Mucosa of descending colon (tissue), 3 donors: ENCODE measurements at regions not wholly inside any gene's neighbourhood (a gene's known extent, or its start where the extent isn't known, plus 50 kb on each side); places are given as distances from the start of the nearest gene placed in this dataset.
"Not testable (repeated sequence)": the region's sequence is repeated elsewhere in the genome, so short reads cannot be mapped to it uniquely, and the experiment has no call there.

Experiments used
- ATAC-seq: fragments of 200-7000 bp; cut with Tn5 transposase; one replicate; pipeline ENCODE4 v1.9.1; 2020; ENCODE audit warnings: mild to moderate bottlenecking, moderate library complexity
- DNase-seq, 3 donors: peaks; one replicate each; pipeline ENCODE4 v3.0.0-alpha.2; 2020
- H3K36me3 ChIP-seq: fragments of 200-600 bp; one replicate; pipeline ENCODE4 v1.8.0; 2021; ENCODE audit warnings: low read depth, mild to moderate bottlenecking
- H3K4me1 ChIP-seq: fragments of 200-600 bp; one replicate; pipeline ENCODE4 v1.8.0; 2021; ENCODE audit warnings: low read depth, mild to moderate bottlenecking
- H3K4me3 ChIP-seq: fragments of 200-600 bp; one replicate; pipeline ENCODE4 v1.8.0; 2021; ENCODE audit warnings: mild to moderate bottlenecking
- H3K9me3 ChIP-seq: fragments of 200-600 bp; one replicate; pipeline ENCODE4 v1.8.0; 2021; ENCODE audit warnings: mild to moderate bottlenecking
- intact Hi-C, 2 donors: fragments of 100-400 bp; cut with DNase I in 1 of 2; cut with micrococcal nuclease in 1 of 2; formaldehyde crosslinking; loops; one replicate each; pipeline versions ENCODE4 v1.11.0 to v1.11.1; 2022; cut with DNase I, micrococcal nuclease
- TF ChIP-seq, protein P1 (sequence below): fragments of 200-600 bp; IDR thresholded peaks from one replicate; pipeline ENCODE4 v1.8.0; 2022; ENCODE audit warnings: antibody characterized with exemption, mild to moderate bottlenecking
- donor health status: DM: no; HTN: no; CAD: no; lungs with moderate emphysema.
- donor health status: DM: no; HTN: no; CAD: no.
- donor health status: DM: no; HTN: yes; CAD: no.

- Histone ChIP-seq H3K4me3 (no peak overlapping the region), H3K36me3 (no peaks in the 10 kb centered on the region), H3K9me3 (no peaks in the 10 kb centered on the region), H3K4me1 (no peaks in the 10 kb centered on the region)
- intact Hi-C loops: no loop called here
- no peak for DNase-seq
- TF ChIP-seq, protein P1, sequence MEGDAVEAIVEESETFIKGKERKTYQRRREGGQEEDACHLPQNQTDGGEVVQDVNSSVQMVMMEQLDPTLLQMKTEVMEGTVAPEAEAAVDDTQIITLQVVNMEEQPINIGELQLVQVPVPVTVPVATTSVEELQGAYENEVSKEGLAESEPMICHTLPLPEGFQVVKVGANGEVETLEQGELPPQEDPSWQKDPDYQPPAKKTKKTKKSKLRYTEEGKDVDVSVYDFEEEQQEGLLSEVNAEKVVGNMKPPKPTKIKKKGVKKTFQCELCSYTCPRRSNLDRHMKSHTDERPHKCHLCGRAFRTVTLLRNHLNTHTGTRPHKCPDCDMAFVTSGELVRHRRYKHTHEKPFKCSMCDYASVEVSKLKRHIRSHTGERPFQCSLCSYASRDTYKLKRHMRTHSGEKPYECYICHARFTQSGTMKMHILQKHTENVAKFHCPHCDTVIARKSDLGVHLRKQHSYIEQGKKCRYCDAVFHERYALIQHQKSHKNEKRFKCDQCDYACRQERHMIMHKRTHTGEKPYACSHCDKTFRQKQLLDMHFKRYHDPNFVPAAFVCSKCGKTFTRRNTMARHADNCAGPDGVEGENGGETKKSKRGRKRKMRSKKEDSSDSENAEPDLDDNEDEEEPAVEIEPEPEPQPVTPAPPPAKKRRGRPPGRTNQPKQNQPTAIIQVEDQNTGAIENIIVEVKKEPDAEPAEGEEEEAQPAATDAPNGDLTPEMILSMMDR: no peak
- ATAC-seq: no peak
Measured at GRCh38 chr6:94734751-94735150, 842.6 kb upstream of the MANEA start.

GRCh38 chr6:94733066-94733465 lies 844.3 kb upstream of the MANEA start:
- no peak for ATAC-seq
- H3K4me1 ChIP-seq: no peaks in the 10 kb centered on the region
- DNase-seq: no peak
- no peak overlapping the region for H3K4me3 ChIP-seq
- no peaks in the 10 kb centered on the region for H3K9me3 ChIP-seq
- intact Hi-C loops: no loop called here
- H3K36me3 ChIP-seq: no peaks in the 10 kb centered on the region
- TF ChIP-seq, protein P1: no peak

- no peak for ATAC-seq
- TF ChIP-seq, protein P1: no peak
- DNase-seq: no peak
- H3K4me1 ChIP-seq: no peaks in the 10 kb centered on the region
- H3K36me3 ChIP-seq: no peaks in the 10 kb centered on the region
- intact Hi-C loops: no loop called here
- H3K4me3 ChIP-seq: no peak overlapping the region
- peaks cover 8% of the 10 kb centered on the region for H3K9me3 ChIP-seq
Measured at GRCh38 chr6:94727710-94728109, 849.6 kb upstream of the MANEA start.

GRCh38 chr6:94721459-94721858 lies 855.9 kb upstream of the MANEA start:
- no peak for DNase-seq
- no peaks in the 10 kb centered on the region for H3K4me1 ChIP-seq
- no peak overlapping the region for H3K4me3 ChIP-seq
- ATAC-seq: no peak
- intact Hi-C loops: no loop called here
- TF ChIP-seq, protein P1: no peak
- no peaks in the 10 kb centered on the region for H3K36me3 ChIP-seq
- no peaks in the 10 kb centered on the region for H3K9me3 ChIP-seq

GRCh38 chr6:94713446-94713845 lies 863.9 kb upstream of the MANEA start:
- TF ChIP-seq, protein P1: no peak
- intact Hi-C loops: no loop called here
- no peaks in the 10 kb centered on the region for H3K36me3 ChIP-seq
- DNase-seq (no peak), ATAC-seq (no peak)
- H3K9me3 ChIP-seq: no peaks in the 10 kb centered on the region
- no peaks in the 10 kb centered on the region for H3K4me1 ChIP-seq
- H3K4me3 ChIP-seq: no peak overlapping the region

GRCh38 chr6:94698773-94699172 lies 878.6 kb upstream of the MANEA start:
- Histone ChIP-seq H3K9me3 (no peaks in the 10 kb centered on the region), H3K4me1 (no peaks in the 10 kb centered on the region), H3K36me3 (no peaks in the 10 kb centered on the region), H3K4me3 (no peak overlapping the region)
- DNase-seq (no peak), ATAC-seq (no peak)
- TF ChIP-seq, protein P1: no peak
- intact Hi-C loops: no loop called here

- H3K4me3 ChIP-seq, H3K4me1 ChIP-seq, DNase-seq, H3K9me3 ChIP-seq, ATAC-seq, H3K36me3 ChIP-seq, intact Hi-C loops: not testable (repeated sequence)
Measured at GRCh38 chr6:94687255-94687654, 890.1 kb upstream of the MANEA start.
